Endothelial cell of umbilical vein (primary cell): ENCODE measurements at regions not wholly inside any gene's neighbourhood (a gene's known extent, or its start where the extent isn't known, plus 50 kb on each side); places are given as distances from the start of the nearest gene placed in this dataset.

ENCODE experiments used
- BruUV-seq: library from RNA; stranded (reverse); fragments of 400-500 nt; replicated peaks from 2 replicates; lab custom pipeline; 2021; lab: Mats Ljungman, UMichigan
- CTCF ChIA-PET: fragments of 300-600, 350-600 bp; sonication (Branson Sonifier 250); formaldehyde crosslinking; loops from one replicate; lab custom pipeline; 2021; ENCODE audit warnings: antibody characterized with exemption, inconsistent platforms; lab: Charles Lee
- POLR2A ChIA-PET: fragments of 300-600, 350-600 bp; sonication (Branson Sonifier 250); formaldehyde crosslinking; loops from one replicate; lab custom pipeline; 2021; ENCODE audit warnings: antibody characterized with exemption, inconsistent platforms; lab: Charles Lee
- DNase-seq: peaks from one replicate; pipeline ENCODE4 v3.0.0-alpha.2; 2011; ENCODE audit warnings: low read depth, low spot score
- FAIRE-seq: peaks from 2 replicates; lab custom pipeline; 2011; peaks lifted over from hg19 to GRCh38; lab: Jason Lieb, UNC
- H2AFZ ChIP-seq: 2 replicates; pipeline ENCODE4 v1.6.0; 2012; ENCODE audit warnings: low read depth, low read length, control low read depth, inconsistent platforms
- H3K27ac ChIP-seq: 2 replicates; pipeline ENCODE4 v1.5.1; 2011; ENCODE audit warnings: low read depth, mild to moderate bottlenecking, control low read depth, low read length, moderate library complexity; ENCODE audit not compliant: insufficient read depth
- H3K27me3 ChIP-seq, 2 experiments: 2 replicates each; pipeline versions ENCODE4 v1.6.0 to v1.6.1; 2011; ENCODE audit warnings: low read length in 2 of 2, mixed read lengths in 1 of 2; ENCODE audit not compliant: control insufficient read depth in 2 of 2, insufficient read depth in 2 of 2
- H3K36me3 ChIP-seq, 2 experiments: 2 replicates in 1 of 2; 3 replicates in 1 of 2; pipeline ENCODE4 v1.5.1; 2011; ENCODE audit warnings: low read length in 2 of 2, mild to moderate bottlenecking in 1 of 2, moderate library complexity in 1 of 2; ENCODE audit not compliant: control insufficient read depth in 2 of 2, insufficient read depth in 2 of 2; ENCODE audit errors: extremely low read depth in 1 of 2
- H3K4me1 ChIP-seq: 3 replicates; pipeline ENCODE4 v1.5.1; 2011; ENCODE audit warnings: mild to moderate bottlenecking, low read length; ENCODE audit not compliant: control insufficient read depth, insufficient read depth; ENCODE audit errors: extremely low read depth
- H3K4me2 ChIP-seq: 2 replicates; pipeline ENCODE4 v1.6.1; 2011; ENCODE audit warnings: low read length, control low read depth, mixed read lengths; ENCODE audit not compliant: insufficient read depth
- H3K4me3 ChIP-seq, 3 experiments: fragments of 200-600 bp in 1 of 3; sonication (generic), shearing (Covaris generic) in 1 of 3; replicated peaks in 1 of 3; 2 replicates each; pipeline ENCODE4 v1.5.1; 2011 to 2016; ENCODE audit warnings: control low read depth in 3 of 3, low read length in 3 of 3, mild to moderate bottlenecking in 2 of 3, inconsistent platforms in 1 of 3, low read depth in 1 of 3, moderate library complexity in 1 of 3; ENCODE audit not compliant: insufficient read depth in 1 of 3
- H3K79me2 ChIP-seq: 2 replicates; pipeline ENCODE4 v1.6.0; 2012; ENCODE audit warnings: low read length, inconsistent platforms; ENCODE audit not compliant: control insufficient read depth, insufficient read depth
- H3K9ac ChIP-seq: replicated peaks from 2 replicates; pipeline ENCODE3; 2011; ENCODE audit warnings: low read length, control low read depth; ENCODE audit not compliant: insufficient read depth; ENCODE audit errors: extremely low read depth
- H3K9me1 ChIP-seq: replicated peaks from 3 replicates; pipeline ENCODE4 v1.6.0; 2011; ENCODE audit warnings: mild to moderate bottlenecking, low read length; ENCODE audit not compliant: control insufficient read depth, insufficient read depth; ENCODE audit errors: extremely low read depth
- H3K9me3 ChIP-seq: replicated peaks from 2 replicates; pipeline ENCODE4 v1.5.1; 2012; ENCODE audit warnings: low read length, inconsistent platforms; ENCODE audit not compliant: control insufficient read depth, insufficient read depth
- H4K20me1 ChIP-seq: replicated peaks from 2 replicates; pipeline ENCODE3; 2011; ENCODE audit warnings: mild to moderate bottlenecking, low read length; ENCODE audit not compliant: control insufficient read depth, insufficient read depth; ENCODE audit errors: extremely low read depth
- CTCF ChIP-seq, 2 donors: IDR thresholded peaks; 1 replicate in 1 of 2; 2 replicates in 1 of 2; pipeline ENCODE4 v1.5.1; 2011; ENCODE audit warnings: low read length in 2 of 2, mild to moderate bottlenecking in 2 of 2, moderate library complexity in 2 of 2, control low read depth in 1 of 2, inconsistent platforms in 1 of 2, low read depth in 1 of 2; ENCODE audit not compliant: insufficient read depth in 1 of 2; ENCODE audit errors: extremely low read depth in 1 of 2
- EZH2 ChIP-seq: IDR thresholded peaks from 2 replicates; pipeline ENCODE4 v1.6.1; 2012; ENCODE audit warnings: borderline replicate concordance, low read depth, mild to moderate bottlenecking, moderate library complexity, low read length, inconsistent platforms; ENCODE audit not compliant: severe bottlenecking
- FOS ChIP-seq: IDR thresholded peaks from 2 replicates; pipeline ENCODE4 v1.6.1; 2011; ENCODE audit warnings: mild to moderate bottlenecking, low read length, moderate library complexity, borderline replicate concordance; ENCODE audit not compliant: insufficient read depth
- GATA2 ChIP-seq: IDR thresholded peaks from 2 replicates; pipeline ENCODE4 v1.7.0; 2011; ENCODE audit warnings: low read depth, mild to moderate bottlenecking, moderate library complexity, mixed read lengths, low read length; ENCODE audit not compliant: insufficient read length, insufficient read depth
- MAX ChIP-seq: IDR thresholded peaks from 2 replicates; pipeline ENCODE4 v1.6.1; 2011; ENCODE audit not compliant: insufficient read depth, insufficient read length
- MYC ChIP-seq: IDR thresholded peaks from one replicate; pipeline ENCODE4 v1.6.1; 2011; ENCODE audit warnings: mild to moderate bottlenecking, low read depth, low read length
- POLR2A ChIP-seq: IDR thresholded peaks from 2 replicates; pipeline ENCODE4 v1.6.1; 2012; ENCODE audit warnings: low read depth, mild to moderate bottlenecking, control low read depth, low read length
- POLR2AphosphoS5 ChIP-seq: IDR thresholded peaks from 2 replicates; pipeline ENCODE4 v1.6.1; 2012; ENCODE audit warnings: low read depth, mild to moderate bottlenecking, control low read depth, low read length, moderate library complexity; ENCODE audit not compliant: insufficient read depth
- dilution Hi-C: fragments of 300-500 bp; cut with MboI; formaldehyde crosslinking; loops from one replicate; pipeline ENCODE4 v1.15.0; 2019; ENCODE audit warnings: low sequenced_read_pairs; ENCODE audit not compliant: extremely low pct_ligation_motif_present
- intact Hi-C: fragments of 100-400 bp; cut with micrococcal nuclease; formaldehyde crosslinking; loops from one replicate; pipeline ENCODE4 v1.10.0; 2022

GRCh38 chr7:9189703-9190102 lies 756.3 kb downstream of the NXPH1 start:
- FAIRE-seq (no peak), DNase-seq (no peak)
- no peaks in the 10 kb centered on the region for H3K79me2 ChIP-seq
- no TSS peak for BruUV-seq
- no peak overlapping the region for H3K4me3 ChIP-seq
- no peaks in the 10 kb centered on the region for H3K27me3 ChIP-seq
- dilution Hi-C loops = no loop called here
- no peak for TF ChIP-seq GATA2
- TF ChIP-seq CTCF (IDR thresholded peaks at IDR 0.05; ENCODE audit: extremely low read depth in 1 of 2, insufficient read depth in 1 of 2, low read depth in 1 of 2, low read length in 2 of 2) = no peak
- TF ChIP-seq POLR2A = no peak
- TF ChIP-seq MAX = no peak
- TF ChIP-seq FOS = no peak
- TF ChIP-seq MYC = no peak
- TF ChIP-seq EZH2 = no peak
- TF ChIP-seq POLR2AphosphoS5 = no peak
- intact Hi-C loops = no loop called here
- H4K20me1 ChIP-seq = no peaks in the 10 kb centered on the region
- H2AFZ ChIP-seq = no peak overlapping the region
- POLR2A ChIA-PET = no interaction called here
- CTCF ChIA-PET = no interaction called here
- no peak overlapping the region for H3K27ac ChIP-seq
- peaks cover 2% of the 10 kb centered on the region for H3K9me3 ChIP-seq
- H3K4me1 ChIP-seq = no peaks in the 10 kb centered on the region
- no peak overlapping the region for H3K9ac ChIP-seq
- H3K4me2 ChIP-seq = no peak overlapping the region
- no peaks in the 10 kb centered on the region for H3K9me1 ChIP-seq
- no peaks in the 10 kb centered on the region for H3K36me3 ChIP-seq
